ENCODE measurements at regions not wholly inside any gene's neighbourhood (a gene's known extent, or its start where the extent isn't known, plus 50 kb on each side); places are given as distances from the start of the nearest gene placed in this dataset.

- Histone ChIP-seq H3K9me3 (no peaks in the 10 kb centered on the region), H3K27ac (no peak overlapping the region), H3K36me3 (no peaks in the 10 kb centered on the region), H3K4me1 (ENCODE audit: insufficient read depth) (peaks cover 5% of the 10 kb centered on the region), H3K27me3 (no peaks in the 10 kb centered on the region), H3K4me3 (no peak overlapping the region)
- 93 to 100% (median 98%) methylated on average over 1 of the region's 1 CpG for WGBS, 3 donors
- intact Hi-C loops (cut with DNase I): no loop called here
- TF ChIP-seq CTCF (IDR thresholded peaks at IDR 0.05) (no peak), POLR2A (IDR thresholded peaks at IDR 0.05) (no peak), EP300 (IDR thresholded peaks at IDR 0.05) (no peak)
- no peak for DNase-seq
Observed at GRCh38 chr6:112401083-112401482, 54.0 kb downstream of the RFPL4B start.

DNA sequence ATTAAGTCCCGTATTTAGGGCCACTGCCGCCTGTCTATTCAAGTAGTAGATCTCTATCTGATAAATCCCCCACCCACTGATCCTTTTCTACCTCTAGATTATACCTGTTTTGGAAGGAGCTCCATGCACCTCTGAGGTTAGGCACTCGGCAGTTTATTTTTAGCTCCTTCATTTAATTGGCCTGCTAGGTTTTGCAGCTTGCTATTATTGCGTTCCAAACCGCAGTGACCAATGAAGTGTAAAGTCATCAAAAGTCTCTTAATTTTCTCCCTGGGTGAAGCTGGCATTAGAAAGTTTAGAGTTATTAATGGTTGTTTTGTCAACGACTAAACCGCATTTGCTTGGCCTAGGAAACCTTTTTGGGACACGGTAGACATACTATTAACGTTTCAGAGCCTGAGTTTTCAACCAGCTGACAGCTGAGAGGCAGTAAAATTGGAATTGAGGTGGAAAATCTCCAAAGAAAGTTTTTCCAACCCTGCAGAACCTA is 60.0 kb downstream of the RFPL4B start:
- Histone ChIP-seq H3K27me3 (no peaks in the 10 kb centered on the region), H3K4me1 (ENCODE audit: insufficient read depth) (peaks cover 12% of the 10 kb centered on the region), H3K9me3 (no peaks in the 10 kb centered on the region), H3K27ac (peak overlapping the region in 1 of 2 donors; percentile 50), H3K36me3 (no peaks in the 10 kb centered on the region), H3K4me3 (no peak overlapping the region)
- WGBS, 3 donors: 55 to 76% (median 63%) methylated on average over 9 of the region's 9 CpGs
- TF ChIP-seq CTCF (IDR thresholded peaks at IDR 0.05) (no peak), POLR2A (IDR thresholded peaks at IDR 0.05) (no peak), EP300 (IDR thresholded peaks at IDR 0.05) (no peak)
- intact Hi-C loops (cut with DNase I): no loop called here
- no peak for DNase-seq

- H3K9me3 ChIP-seq: no peaks in the 10 kb centered on the region
- 94 to 97% (median 96%) methylated on average over 10 of the region's 10 CpGs for WGBS, 3 donors
- H3K4me3 ChIP-seq: no peak overlapping the region
- H3K4me1 ChIP-seq (ENCODE audit: insufficient read depth): peaks cover 12% of the 10 kb centered on the region
- H3K27me3 ChIP-seq: no peaks in the 10 kb centered on the region
- H3K27ac ChIP-seq: no peak overlapping the region
- H3K36me3 ChIP-seq: no peaks in the 10 kb centered on the region
- DNase-seq: peak in 1 of 5 donors; percentile 16
- TF ChIP-seq CTCF (IDR thresholded peaks at IDR 0.05) (no peak), POLR2A (IDR thresholded peaks at IDR 0.05) (no peak), EP300 (IDR thresholded peaks at IDR 0.05) (no peak)
- intact Hi-C loops (cut with DNase I): no loop called here
Observed at GRCh38 chr6:112408522-112408921, 61.4 kb downstream of the RFPL4B start.

DNA sequence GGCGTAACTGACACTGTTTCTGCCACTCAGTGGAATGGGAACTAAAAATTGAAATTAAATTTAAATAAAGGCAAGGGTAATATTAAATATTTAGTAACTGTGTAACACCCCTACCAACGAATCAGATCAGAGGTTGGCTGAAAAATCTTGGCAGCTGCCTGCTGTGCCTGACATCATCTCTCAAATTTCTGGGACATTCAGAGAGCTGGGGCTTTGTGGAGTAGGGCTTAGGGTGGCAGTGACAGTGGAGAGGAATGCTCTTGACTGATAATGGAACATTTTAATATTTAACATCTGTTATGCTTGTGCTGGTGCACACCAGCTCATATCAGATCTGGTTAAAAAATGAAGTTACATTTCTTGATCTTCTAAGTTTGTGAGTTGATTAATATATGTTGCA is 62.2 kb downstream of the RFPL4B start:
- 68 to 70% (median 69%) methylated on average over 2 of the region's 2 CpGs for WGBS, 3 donors
- no peak for DNase-seq
- no peak overlapping the region for H3K4me3 ChIP-seq
- H3K27ac ChIP-seq: no peak overlapping the region
- peaks cover 12% of the 10 kb centered on the region for H3K4me1 ChIP-seq (ENCODE audit: insufficient read depth)
- no peaks in the 10 kb centered on the region for H3K9me3 ChIP-seq
- no peaks in the 10 kb centered on the region for H3K27me3 ChIP-seq
- no peak for TF ChIP-seq EP300 (IDR thresholded peaks at IDR 0.05)
- TF ChIP-seq CTCF (IDR thresholded peaks at IDR 0.05): no peak
- TF ChIP-seq POLR2A (IDR thresholded peaks at IDR 0.05): no peak
- no peaks in the 10 kb centered on the region for H3K36me3 ChIP-seq
- intact Hi-C loops (cut with DNase I): no loop called here

Data from ovary (tissue), 7 donors.